Coronary artery (tissue), 2 donors: ENCODE measurements at regions not wholly inside any gene's neighbourhood (a gene's known extent, or its start where the extent isn't known, plus 50 kb on each side); places are given as distances from the start of the nearest gene placed in this dataset.

Source experiments
- DNase-seq: peaks from one replicate; pipeline ENCODE4 v3.0.0-alpha.2; 2017; ENCODE audit warnings: low spot score
- H3K27ac ChIP-seq, 2 donors: fragments of 200-600 bp; sonication (generic); one replicate each; pipeline ENCODE4 v1.5.1; 2016 to 2019
- H3K4me3 ChIP-seq: fragments of 200-600 bp; sonication (generic); 2 replicates; pipeline ENCODE4 v1.5.1; 2016; ENCODE audit warnings: mild to moderate bottlenecking, moderate library complexity
- CTCF ChIP-seq: fragments of 200-600 bp; sonication (generic); IDR thresholded peaks from one replicate; pipeline ENCODE4 v1.5.1; 2019; ENCODE audit warnings: antibody characterized with exemption

- H3K4me3 ChIP-seq, result no peak overlapping the region
- H3K27ac ChIP-seq, result no peak overlapping the region
- no peak for TF ChIP-seq CTCF
- DNase-seq, result no peak
Measured at GRCh38 chr2:16034975-16035746, 94.8 kb downstream of the MYCN start.

GRCh38 chr2:16034151-16034974 lies 94.0 kb downstream of the MYCN start:
- no peak for TF ChIP-seq CTCF
- H3K4me3 ChIP-seq, result no peak overlapping the region
- no peak for DNase-seq
- H3K27ac ChIP-seq, result no peak overlapping the region

GRCh38 chr2:16033032-16033293 lies 92.6 kb downstream of the MYCN start:
- Histone ChIP-seq H3K4me3 (no peak overlapping the region), H3K27ac (no peak overlapping the region)
- no peak for TF ChIP-seq CTCF
- no peak for DNase-seq

- TF ChIP-seq CTCF, result no peak
- no peak for DNase-seq
- H3K4me3 ChIP-seq, result no peak overlapping the region
- no peak overlapping the region for H3K27ac ChIP-seq
Measured at GRCh38 chr2:16032282-16033031, 92.1 kb downstream of the MYCN start.

- DNase-seq, result no peak
- Histone ChIP-seq H3K4me3 (no peak overlapping the region), H3K27ac (no peak overlapping the region)
- TF ChIP-seq CTCF, result no peak
Measured at GRCh38 chr2:16031848-16032159, 91.5 kb downstream of the MYCN start.

GRCh38 chr2:16031058-16031847 lies 90.9 kb downstream of the MYCN start:
- no peak overlapping the region for H3K4me3 ChIP-seq
- no peak for DNase-seq
- no peak overlapping the region for H3K27ac ChIP-seq
- TF ChIP-seq CTCF, result no peak
